ENCODE measurements at regions not wholly inside any gene's neighbourhood (a gene's known extent, or its start where the extent isn't known, plus 50 kb on each side); places are given as distances from the start of the nearest gene placed in this dataset.

GRCh38 chr11:119896387-119897045, 167.5 kb upstream of the NECTIN1 start:
- H3K27ac Mint-ChIP-seq (ENCODE audit: low read depth, unreplicated experiment): no peak overlapping the region
- CTCF ChIA-PET: no interaction called here
- intact Hi-C loops (cut with micrococcal nuclease): no loop called here
- DNase-seq (ENCODE audit: unreplicated experiment): no peak
- H3K36me3 Mint-ChIP-seq (ENCODE audit: insufficient read depth, unreplicated experiment): no peaks in the 10 kb centered on the region
- H3K9me3 Mint-ChIP-seq (ENCODE audit: unreplicated experiment): no peaks in the 10 kb centered on the region
- no peaks in the 10 kb centered on the region for H3K4me1 Mint-ChIP-seq (ENCODE audit: insufficient read depth, unreplicated experiment)
- no TSS peak for BruUV-seq (replicated peaks)
- TF ChIP-seq, protein P1, sequence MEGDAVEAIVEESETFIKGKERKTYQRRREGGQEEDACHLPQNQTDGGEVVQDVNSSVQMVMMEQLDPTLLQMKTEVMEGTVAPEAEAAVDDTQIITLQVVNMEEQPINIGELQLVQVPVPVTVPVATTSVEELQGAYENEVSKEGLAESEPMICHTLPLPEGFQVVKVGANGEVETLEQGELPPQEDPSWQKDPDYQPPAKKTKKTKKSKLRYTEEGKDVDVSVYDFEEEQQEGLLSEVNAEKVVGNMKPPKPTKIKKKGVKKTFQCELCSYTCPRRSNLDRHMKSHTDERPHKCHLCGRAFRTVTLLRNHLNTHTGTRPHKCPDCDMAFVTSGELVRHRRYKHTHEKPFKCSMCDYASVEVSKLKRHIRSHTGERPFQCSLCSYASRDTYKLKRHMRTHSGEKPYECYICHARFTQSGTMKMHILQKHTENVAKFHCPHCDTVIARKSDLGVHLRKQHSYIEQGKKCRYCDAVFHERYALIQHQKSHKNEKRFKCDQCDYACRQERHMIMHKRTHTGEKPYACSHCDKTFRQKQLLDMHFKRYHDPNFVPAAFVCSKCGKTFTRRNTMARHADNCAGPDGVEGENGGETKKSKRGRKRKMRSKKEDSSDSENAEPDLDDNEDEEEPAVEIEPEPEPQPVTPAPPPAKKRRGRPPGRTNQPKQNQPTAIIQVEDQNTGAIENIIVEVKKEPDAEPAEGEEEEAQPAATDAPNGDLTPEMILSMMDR (IDR thresholded peaks at IDR 0.05; ENCODE audit: unreplicated experiment): no peak
- H3K4me3 Mint-ChIP-seq (ENCODE audit: unreplicated experiment): no peak overlapping the region
- POLR2A ChIA-PET: no interaction called here
- peaks cover 13% of the 10 kb centered on the region for H3K27me3 Mint-ChIP-seq (ENCODE audit: insufficient read depth, unreplicated experiment)

DNA sequence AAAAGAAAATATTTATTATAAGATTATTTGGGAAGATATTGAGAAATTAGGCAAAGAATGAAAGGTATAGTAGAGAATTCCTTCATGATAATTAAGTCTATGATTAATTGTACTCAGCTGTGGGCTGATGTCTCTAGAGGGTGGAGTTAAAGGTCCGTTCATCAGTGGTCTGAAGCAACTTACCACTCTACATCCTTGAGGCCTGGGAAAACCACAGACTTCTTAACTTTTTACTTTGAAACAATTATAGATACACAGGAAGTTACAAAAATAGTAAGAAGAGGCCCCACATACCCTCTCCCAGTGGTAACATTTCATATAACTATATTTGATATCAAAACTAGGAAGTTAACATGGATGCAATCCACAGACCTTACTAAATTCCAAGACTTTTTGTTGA, 167.0 kb upstream of the NECTIN1 start:
- BruUV-seq (replicated peaks): no TSS peak

DNA sequence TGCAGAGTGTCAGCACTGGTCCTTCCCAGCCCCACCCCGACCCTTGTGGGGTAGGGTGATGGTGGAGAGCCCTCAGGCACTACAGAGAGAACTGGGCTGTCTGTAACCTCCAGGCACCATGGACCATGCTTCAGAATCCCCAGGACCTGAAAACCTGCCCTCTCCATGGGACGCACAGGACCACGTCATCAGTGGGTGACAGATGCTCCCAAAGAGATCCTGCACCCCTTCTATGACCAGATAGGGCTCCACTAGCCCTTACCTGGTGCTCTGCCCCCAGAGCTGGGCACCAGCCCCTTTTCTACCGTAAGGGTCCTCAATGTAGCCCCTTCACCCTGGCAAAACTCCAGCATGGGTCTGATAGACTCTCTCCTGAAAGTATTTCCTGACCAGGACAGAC, 165.9 kb upstream of the NECTIN1 start:
- Mint-ChIP-seq H3K27me3 (ENCODE audit: insufficient read depth, unreplicated experiment) (peaks cover 13% of the 10 kb centered on the region), H3K36me3 (ENCODE audit: insufficient read depth, unreplicated experiment) (no peaks in the 10 kb centered on the region), H3K9me3 (ENCODE audit: unreplicated experiment) (no peaks in the 10 kb centered on the region), H3K4me1 (ENCODE audit: insufficient read depth, unreplicated experiment) (no peaks in the 10 kb centered on the region), H3K4me3 (ENCODE audit: unreplicated experiment) (no peak overlapping the region), H3K27ac (ENCODE audit: low read depth, unreplicated experiment) (no peak overlapping the region)
- TF ChIP-seq, protein P1 (IDR thresholded peaks at IDR 0.05; ENCODE audit: unreplicated experiment): no peak
- no peak for DNase-seq (ENCODE audit: unreplicated experiment)
- intact Hi-C loops (cut with micrococcal nuclease): no loop called here
- BruUV-seq (replicated peaks): no TSS peak
- CTCF ChIA-PET: no interaction called here
- POLR2A ChIA-PET: no interaction called here

More for the DNA sequence above, 167.0 kb upstream of the NECTIN1 start:
- intact Hi-C loops (cut with micrococcal nuclease): no loop called here
- no peak for DNase-seq (ENCODE audit: unreplicated experiment)
- H3K4me1 Mint-ChIP-seq (ENCODE audit: insufficient read depth, unreplicated experiment): no peaks in the 10 kb centered on the region
- H3K36me3 Mint-ChIP-seq (ENCODE audit: insufficient read depth, unreplicated experiment): no peaks in the 10 kb centered on the region
- H3K27me3 Mint-ChIP-seq (ENCODE audit: insufficient read depth, unreplicated experiment): peaks cover 12% of the 10 kb centered on the region
- H3K9me3 Mint-ChIP-seq (ENCODE audit: unreplicated experiment): no peaks in the 10 kb centered on the region
- H3K4me3 Mint-ChIP-seq (ENCODE audit: unreplicated experiment): no peak overlapping the region
- ChIA-PET CTCF (no interaction called here), POLR2A (no interaction called here)
- TF ChIP-seq, protein P1 (IDR thresholded peaks at IDR 0.05; ENCODE audit: unreplicated experiment): no peak
- H3K27ac Mint-ChIP-seq (ENCODE audit: low read depth, unreplicated experiment): no peak overlapping the region

- BruUV-seq (replicated peaks): no TSS peak
- intact Hi-C loops (cut with micrococcal nuclease): no loop called here
- ChIA-PET CTCF (interaction anchor here (0.7 kb wide), 1 partner anchor 90 kb away, joined by 3 read pairs; no protein-coding TSS in a partner anchor), POLR2A (no interaction called here)
- H3K27ac Mint-ChIP-seq (ENCODE audit: low read depth, unreplicated experiment): no peak overlapping the region
- DNase-seq (ENCODE audit: unreplicated experiment): no peak
- no peaks in the 10 kb centered on the region for H3K9me3 Mint-ChIP-seq (ENCODE audit: unreplicated experiment)
- H3K4me1 Mint-ChIP-seq (ENCODE audit: insufficient read depth, unreplicated experiment): no peaks in the 10 kb centered on the region
- no peak overlapping the region for H3K4me3 Mint-ChIP-seq (ENCODE audit: unreplicated experiment)
- TF ChIP-seq, protein P1 (IDR thresholded peaks at IDR 0.05; ENCODE audit: unreplicated experiment): no peak
- no peaks in the 10 kb centered on the region for H3K36me3 Mint-ChIP-seq (ENCODE audit: insufficient read depth, unreplicated experiment)
- H3K27me3 Mint-ChIP-seq (ENCODE audit: insufficient read depth, unreplicated experiment): peaks cover 35% of the 10 kb centered on the region
Measured at GRCh38 chr11:119892311-119892808, 163.4 kb upstream of the NECTIN1 start.

Measured in MCF 10A (cell line).